ENCODE measurements at regions not wholly inside any gene's neighbourhood (a gene's known extent, or its start where the extent isn't known, plus 50 kb on each side); places are given as distances from the start of the nearest gene placed in this dataset.

DNA sequence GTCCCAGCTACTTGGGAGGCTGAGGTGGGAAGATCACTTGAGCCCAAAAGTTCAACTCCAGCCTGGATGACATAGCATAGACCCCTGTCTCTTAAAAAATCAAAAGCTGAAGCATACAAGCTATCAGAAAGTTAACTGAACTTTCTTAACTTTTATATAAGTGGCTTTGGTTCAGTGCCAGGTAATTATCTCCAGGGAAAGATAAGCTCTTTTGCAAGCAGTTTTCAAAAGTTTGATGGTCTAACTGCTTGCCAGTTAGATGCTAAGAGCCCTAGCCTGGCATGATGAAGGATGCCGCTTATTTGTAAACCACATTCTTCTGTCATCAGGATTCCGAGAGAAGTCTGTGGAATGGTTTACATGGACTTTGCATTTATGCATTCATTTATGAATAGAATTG is 409.1 kb downstream of the AEBP2 start:
- Histone ChIP-seq H3K27ac (replicated peaks) (peak overlapping the region; percentile 92), H3K36me3 (peaks cover 3% of the 10 kb centered on the region), H3K27me3 (ENCODE audit: low read depth) (no peaks in the 10 kb centered on the region), H3K4me3 (no peak overlapping the region), H3K4me1 (peaks cover 28% of the 10 kb centered on the region), H3K9me3 (replicated peaks) (peaks cover 23% of the 10 kb centered on the region)
- TF ChIP-seq, protein P1, sequence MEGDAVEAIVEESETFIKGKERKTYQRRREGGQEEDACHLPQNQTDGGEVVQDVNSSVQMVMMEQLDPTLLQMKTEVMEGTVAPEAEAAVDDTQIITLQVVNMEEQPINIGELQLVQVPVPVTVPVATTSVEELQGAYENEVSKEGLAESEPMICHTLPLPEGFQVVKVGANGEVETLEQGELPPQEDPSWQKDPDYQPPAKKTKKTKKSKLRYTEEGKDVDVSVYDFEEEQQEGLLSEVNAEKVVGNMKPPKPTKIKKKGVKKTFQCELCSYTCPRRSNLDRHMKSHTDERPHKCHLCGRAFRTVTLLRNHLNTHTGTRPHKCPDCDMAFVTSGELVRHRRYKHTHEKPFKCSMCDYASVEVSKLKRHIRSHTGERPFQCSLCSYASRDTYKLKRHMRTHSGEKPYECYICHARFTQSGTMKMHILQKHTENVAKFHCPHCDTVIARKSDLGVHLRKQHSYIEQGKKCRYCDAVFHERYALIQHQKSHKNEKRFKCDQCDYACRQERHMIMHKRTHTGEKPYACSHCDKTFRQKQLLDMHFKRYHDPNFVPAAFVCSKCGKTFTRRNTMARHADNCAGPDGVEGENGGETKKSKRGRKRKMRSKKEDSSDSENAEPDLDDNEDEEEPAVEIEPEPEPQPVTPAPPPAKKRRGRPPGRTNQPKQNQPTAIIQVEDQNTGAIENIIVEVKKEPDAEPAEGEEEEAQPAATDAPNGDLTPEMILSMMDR (IDR thresholded peaks at IDR 0.05; ENCODE audit: borderline replicate concordance) = no peak
- intact Hi-C loops (cut with micrococcal nuclease) = no loop called here
- no peak for DNase-seq

DNA sequence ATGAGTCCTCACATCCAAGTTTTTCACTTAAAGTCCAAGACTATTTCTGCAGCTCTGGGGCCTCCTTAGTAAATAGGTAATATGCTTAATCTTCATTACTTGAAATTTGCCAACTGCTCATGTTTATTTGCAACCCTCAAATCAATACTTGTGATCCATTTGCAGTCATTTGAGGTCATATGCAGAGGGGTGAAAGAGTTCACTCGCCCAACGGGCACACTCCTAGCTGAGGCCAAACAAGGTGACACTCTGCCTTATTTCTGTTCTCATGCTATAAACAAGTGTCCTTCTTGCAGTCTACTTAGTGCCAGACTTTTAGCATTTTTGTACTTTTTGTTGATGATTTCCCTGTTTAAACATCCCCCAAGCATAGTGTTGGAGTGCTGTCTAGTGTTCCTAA is 409.9 kb downstream of the AEBP2 start:
- intact Hi-C loops (cut with micrococcal nuclease) = no loop called here
- H3K27ac ChIP-seq (replicated peaks) = peak overlapping the region; percentile 92
- no peak overlapping the region for H3K4me3 ChIP-seq
- no peak for DNase-seq
- peaks cover 3% of the 10 kb centered on the region for H3K36me3 ChIP-seq
- TF ChIP-seq, protein P1 (IDR thresholded peaks at IDR 0.05; ENCODE audit: borderline replicate concordance) = no peak
- H3K27me3 ChIP-seq (ENCODE audit: low read depth) = no peaks in the 10 kb centered on the region
- H3K4me1 ChIP-seq = peaks cover 28% of the 10 kb centered on the region
- H3K9me3 ChIP-seq (replicated peaks) = peaks cover 23% of the 10 kb centered on the region

DNA sequence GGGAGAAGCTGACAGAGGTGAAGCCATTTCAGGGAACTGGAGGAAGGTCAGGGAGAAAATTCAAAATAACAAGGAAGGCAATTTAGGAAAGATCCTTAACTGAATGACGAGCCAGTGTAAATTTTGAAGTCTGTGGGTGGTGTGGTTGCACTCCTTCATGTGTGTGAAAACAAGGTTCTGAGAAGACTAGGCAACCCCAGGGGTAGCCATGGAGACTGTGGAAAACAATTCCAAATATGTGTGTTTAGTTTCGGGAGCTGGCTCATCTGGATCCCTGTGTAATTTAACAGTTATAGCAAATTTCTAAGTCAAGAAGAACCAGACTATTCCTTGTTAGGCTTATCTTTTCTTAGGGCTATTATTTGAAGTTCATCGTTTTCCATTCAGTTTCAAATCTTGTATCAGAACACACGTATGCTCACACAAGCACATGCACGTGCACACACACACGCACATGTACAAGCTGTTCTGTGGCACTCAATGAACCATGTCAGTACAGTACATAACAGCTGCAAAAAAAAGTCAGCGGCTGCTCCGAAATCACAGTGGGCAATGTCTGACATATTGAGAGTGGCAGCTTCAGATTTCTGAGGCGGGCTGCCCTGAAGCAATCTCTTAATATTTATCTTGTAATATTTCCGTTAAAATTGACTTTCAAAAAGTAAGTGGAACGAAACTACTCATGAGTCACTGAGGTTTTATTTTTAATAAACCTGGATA is 411.2 kb downstream of the AEBP2 start:
- peaks cover 30% of the 10 kb centered on the region for H3K4me1 ChIP-seq
- H3K4me3 ChIP-seq = no peak overlapping the region
- no peak for DNase-seq
- TF ChIP-seq, protein P1 (IDR thresholded peaks at IDR 0.05; ENCODE audit: borderline replicate concordance) = no peak
- H3K9me3 ChIP-seq (replicated peaks) = peaks cover 23% of the 10 kb centered on the region
- intact Hi-C loops (cut with micrococcal nuclease) = no loop called here
- H3K27ac ChIP-seq (replicated peaks) = no peak overlapping the region
- H3K27me3 ChIP-seq (ENCODE audit: low read depth) = no peaks in the 10 kb centered on the region
- peaks cover 3% of the 10 kb centered on the region for H3K36me3 ChIP-seq

DNA sequence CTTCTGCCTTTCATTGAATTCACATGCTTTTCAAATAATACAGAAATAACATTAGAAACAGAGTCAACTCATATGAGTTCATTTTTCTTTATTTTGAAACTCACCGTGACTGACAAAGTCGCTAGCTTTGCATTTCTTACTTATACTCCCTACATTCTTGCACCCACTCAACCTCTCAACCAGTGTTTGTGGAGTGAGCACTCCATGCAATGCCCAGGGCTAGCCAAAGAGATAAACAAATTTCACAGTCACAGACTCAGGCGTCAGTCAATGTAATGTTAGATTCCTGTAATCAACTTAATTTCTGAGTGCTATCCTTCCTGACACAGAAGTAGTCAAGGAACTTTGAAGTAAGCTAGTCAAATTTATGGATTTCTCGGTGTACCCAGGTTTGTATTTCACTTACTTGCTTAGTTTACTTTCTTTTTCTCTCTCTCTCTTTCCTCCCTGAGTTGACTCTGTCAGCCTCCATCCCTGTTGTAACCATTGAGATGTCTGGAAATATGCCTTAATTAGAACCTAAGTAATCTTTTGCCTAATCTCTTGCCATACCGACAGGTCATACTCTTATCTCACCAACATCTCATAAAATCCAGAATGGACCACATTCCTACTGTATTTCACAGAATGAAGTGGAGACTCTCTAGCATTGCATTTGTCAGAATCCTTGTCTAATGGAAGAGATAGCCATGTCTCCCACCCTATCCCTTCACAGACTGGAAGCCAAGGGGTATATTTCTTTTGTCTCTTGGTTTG is 413.0 kb downstream of the AEBP2 start:
- H3K27ac ChIP-seq (replicated peaks) = peak overlapping the region; percentile 36
- H3K4me3 ChIP-seq = no peak overlapping the region
- DNase-seq = no peak
- TF ChIP-seq, protein P1 (IDR thresholded peaks at IDR 0.05; ENCODE audit: borderline replicate concordance) = no peak
- H3K4me1 ChIP-seq = peaks cover 31% of the 10 kb centered on the region
- intact Hi-C loops (cut with micrococcal nuclease) = no loop called here
- no peaks in the 10 kb centered on the region for H3K27me3 ChIP-seq (ENCODE audit: low read depth)
- H3K36me3 ChIP-seq = peaks cover 3% of the 10 kb centered on the region
- H3K9me3 ChIP-seq (replicated peaks) = peaks cover 23% of the 10 kb centered on the region

DNA sequence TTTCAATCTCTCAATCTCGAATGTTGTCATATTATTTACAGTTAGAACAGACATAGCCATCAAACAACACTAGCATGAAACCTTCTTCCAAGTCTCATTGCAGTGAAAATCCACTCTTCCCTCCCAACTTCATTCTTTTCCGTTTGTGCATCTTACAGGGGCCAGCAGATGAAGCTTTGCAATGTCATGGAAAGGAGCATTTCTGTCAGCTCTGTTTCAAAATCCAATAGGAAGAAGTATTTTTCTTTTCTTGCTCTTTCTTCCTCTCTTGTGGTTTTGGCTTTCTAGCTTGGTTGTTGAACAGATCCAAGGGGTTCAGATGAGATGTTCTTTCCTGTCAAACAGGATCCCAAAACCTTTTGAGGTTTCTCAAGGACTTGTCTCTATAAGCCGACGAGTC is 416.6 kb downstream of the AEBP2 start:
- Histone ChIP-seq H3K36me3 (no peaks in the 10 kb centered on the region), H3K27ac (replicated peaks) (peak overlapping the region; percentile 67), H3K9me3 (replicated peaks) (peaks cover 22% of the 10 kb centered on the region), H3K4me1 (peaks cover 21% of the 10 kb centered on the region), H3K4me3 (peak overlapping the region; percentile 26), H3K27me3 (ENCODE audit: low read depth) (no peaks in the 10 kb centered on the region)
- TF ChIP-seq, protein P1 (IDR thresholded peaks at IDR 0.05; ENCODE audit: borderline replicate concordance) = no peak
- intact Hi-C loops (cut with micrococcal nuclease) = no loop called here
- no peak for DNase-seq

Data from left ventricle myocardium inferior (tissue), 1 donor.